Inferior parietal cortex (tissue), 1 donor: ENCODE measurements at regions not wholly inside any gene's neighbourhood (a gene's known extent, or its start where the extent isn't known, plus 50 kb on each side); places are given as distances from the start of the nearest gene placed in this dataset.
"Not testable (repeated sequence)": the region's sequence is repeated elsewhere in the genome, so short reads cannot be mapped to it uniquely, and the experiment has no call there.

Experiments used
- DNase-seq: peaks from one replicate; pipeline ENCODE4 v3.0.0-alpha.2; 2016; ENCODE audit errors: extremely low spot score

DNA sequence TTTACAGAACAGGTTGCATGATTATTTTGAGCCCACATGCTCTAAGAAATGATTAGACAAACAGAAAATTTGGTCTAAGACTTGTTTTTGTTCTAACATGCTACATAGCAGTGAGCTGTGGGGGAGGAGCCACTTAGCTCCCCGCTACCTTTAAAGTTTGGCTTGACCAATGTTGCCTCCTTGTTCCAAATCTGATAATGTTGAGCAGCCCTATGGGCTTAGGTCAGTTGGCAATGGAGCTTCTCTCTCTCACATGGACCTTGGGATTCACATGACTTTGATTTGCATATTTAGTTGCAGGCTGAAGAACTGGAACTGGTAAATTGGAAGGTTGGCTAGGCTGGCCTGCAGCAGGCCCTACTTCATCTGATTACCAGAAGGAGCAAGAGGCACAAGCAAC is 116.4 kb downstream of the EBLN2 start:
- no peak for DNase-seq

DNA sequence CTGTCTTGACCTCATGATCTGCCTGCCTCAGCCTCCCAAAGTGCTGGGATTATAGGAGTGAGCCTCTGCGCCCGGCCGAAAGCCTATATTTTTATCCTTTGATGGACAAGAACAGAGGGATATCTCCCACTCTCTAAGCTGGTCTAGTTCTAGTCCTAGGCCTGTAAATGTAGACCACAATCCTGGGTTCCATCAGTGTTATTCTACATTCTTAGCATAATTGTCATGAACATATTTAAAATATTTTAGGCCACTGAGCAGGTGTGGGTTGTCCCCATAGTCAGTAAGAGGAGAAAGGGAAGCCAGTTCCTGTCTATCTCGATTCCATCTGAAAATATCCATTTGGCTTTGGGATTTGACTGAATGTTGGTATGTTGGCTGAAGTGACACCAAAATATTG is 118.1 kb downstream of the EBLN2 start:
- no peak for DNase-seq

DNA sequence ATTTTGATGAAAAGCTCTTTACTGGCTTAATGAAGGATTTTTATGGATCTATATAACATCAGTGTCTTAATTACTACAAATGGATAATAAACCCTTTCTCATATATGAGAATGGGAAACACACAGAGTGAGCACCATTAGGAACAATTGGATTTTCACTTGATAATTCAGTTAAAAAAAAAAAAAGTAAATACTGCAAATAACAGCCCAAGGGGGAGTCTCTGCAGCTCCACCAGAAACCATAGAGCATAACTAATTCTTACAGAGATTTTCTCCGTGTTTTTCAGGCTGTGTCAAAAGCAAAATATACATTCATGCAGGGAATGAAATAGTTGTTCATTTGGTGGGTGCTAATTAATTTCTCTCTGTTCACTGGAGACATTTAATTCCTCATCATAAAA is 125.3 kb downstream of the EBLN2 start:
- DNase-seq = no peak

DNA sequence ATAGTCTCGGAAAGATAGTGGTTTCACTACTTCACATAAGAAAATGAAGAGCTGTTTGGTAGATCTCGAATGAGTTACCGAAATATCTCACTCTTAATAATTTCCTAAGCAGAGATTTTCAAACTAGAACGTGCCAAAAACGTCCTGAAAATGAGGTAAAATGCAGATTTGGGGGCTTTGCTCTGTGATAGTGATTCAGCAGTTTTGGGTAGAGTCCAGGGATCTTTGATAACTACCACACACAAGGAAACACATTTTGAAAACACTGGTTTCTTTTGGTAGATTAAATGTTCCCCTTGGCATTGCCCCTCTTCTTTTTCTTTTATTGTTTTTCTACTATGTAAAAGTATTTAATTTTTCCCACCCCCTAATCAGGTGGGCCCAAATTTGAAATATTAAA is 125.9 kb downstream of the EBLN2 start:
- no peak for DNase-seq

DNA sequence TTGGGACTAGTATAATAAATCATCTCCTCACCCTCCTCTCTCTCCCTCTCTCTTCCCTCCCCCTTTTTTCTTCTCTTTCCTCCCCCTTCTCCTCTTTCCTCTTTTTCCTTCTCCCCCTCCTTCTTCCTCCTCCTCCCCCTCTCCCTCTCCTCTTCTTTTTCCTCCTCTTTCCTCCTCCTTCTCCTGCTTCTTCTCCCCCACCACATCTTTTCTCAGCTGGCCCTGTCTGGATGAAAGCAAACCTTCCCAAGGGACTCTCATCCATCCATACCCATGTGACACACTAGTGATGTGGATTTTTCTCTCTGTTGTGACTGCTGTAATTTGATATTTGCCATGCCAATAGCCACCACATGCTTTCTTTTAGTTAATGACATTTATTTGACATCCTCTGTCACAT is 127.2 kb downstream of the EBLN2 start:
- no peak for DNase-seq

DNA sequence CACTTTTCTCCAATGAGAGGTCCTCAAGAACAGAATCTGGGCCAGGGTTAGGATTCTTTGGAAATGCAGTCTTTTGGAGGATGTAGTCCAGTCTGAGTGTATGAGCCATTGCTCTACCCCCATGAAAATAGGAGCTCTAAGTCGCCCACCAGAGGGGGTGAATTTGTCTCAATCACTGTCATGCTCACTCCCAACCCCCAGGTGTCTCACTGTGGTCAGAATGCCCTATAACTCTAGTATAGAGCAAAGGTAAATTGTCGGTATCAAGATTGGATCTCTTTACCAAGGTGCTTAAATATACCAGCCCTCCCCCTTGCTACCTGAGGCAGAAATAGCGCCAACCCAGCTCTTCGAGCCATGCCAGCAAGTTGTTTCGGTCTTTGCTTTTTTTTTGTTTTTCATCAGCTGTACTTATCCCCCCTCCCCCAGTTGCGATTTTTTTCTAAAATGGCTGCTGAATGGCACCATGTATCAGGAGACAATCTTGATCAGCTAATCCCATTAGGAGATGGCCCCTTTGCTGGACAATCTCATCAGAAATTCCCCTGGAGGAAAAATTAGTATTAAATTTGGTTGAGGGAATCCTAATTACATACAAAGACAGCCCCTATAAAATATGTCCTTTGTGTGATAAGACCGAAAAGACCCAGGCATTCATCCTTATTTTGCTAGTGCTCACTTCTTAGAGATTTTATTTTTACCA is 130.7 kb downstream of the EBLN2 start:
- DNase-seq = no peak

DNA sequence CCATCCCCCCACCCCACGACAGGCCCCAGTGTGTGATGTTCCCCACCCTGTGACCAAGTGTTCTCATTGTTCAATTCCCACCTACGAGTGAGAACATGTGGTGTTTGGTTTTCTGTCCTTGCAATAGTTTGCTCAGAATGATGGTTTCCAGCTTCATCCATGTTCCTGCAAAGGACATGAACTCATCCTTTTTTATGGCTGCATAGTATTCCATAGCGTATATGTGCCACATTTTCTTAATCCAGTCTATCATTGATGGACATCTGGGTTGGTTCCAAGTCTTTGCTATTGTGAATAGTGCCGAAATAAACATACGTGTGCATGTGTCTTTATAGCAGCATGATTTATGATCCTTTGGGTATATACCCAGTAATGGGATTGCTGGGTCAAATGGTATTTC is 132.5 kb downstream of the EBLN2 start:
- not testable (repeated sequence) for DNase-seq

DNA sequence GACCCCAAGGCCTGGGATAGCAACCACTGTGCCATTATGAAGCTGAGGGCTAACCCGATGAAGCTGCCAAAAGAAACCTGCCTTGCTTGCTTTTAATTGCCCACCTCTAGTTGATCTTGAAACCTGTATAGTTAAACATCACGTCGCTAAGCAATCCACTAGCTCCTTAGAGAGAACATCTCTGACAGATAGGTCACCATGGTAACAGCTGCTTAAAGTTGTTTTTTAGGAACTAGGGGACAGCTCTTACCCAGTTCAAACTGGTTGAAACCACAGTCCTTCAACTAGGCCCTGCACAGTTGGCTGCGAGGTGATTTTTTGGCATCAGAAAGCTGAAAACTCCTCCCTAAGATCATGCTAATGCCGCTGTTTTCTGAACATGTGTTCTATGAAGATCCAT is 135.7 kb downstream of the EBLN2 start:
- DNase-seq = no peak

DNA sequence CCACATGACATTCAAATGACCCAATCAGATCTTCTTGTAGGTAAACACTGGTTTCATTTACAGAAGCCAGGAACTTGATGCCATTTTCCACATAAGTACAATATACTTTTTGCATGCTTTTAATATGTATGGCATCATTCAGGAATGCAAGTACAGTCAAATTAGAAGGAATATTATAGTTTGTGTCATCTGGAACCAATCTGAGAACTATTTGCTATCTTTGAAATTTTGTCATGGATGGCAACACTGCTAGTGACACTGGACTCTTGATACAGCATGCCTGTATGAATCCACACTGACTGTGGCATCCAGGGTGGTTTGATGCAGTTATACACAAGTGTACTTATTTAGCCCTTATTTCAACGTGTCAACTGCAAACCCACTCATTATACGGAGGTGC is 141.6 kb downstream of the EBLN2 start:
- no peak for DNase-seq

DNA sequence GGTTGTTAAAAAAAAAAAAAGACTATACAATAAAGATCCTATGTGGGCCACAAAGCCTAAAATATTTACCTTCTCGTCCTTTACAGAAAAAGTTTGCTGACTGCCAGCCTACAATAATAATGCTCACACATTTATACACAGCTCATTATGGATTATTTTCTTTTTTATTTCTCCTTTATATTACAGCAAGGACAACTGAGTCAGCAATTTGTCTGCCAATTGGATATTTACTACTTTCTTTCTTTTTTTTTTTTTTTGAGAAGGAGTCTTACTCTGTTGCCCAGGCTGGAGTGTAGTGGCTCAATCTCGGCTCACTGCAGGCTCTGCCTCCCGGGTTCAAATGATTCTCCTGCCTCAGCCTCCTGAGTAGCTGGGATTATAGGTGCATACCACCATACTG is 142.2 kb downstream of the EBLN2 start:
- no peak for DNase-seq

DNA sequence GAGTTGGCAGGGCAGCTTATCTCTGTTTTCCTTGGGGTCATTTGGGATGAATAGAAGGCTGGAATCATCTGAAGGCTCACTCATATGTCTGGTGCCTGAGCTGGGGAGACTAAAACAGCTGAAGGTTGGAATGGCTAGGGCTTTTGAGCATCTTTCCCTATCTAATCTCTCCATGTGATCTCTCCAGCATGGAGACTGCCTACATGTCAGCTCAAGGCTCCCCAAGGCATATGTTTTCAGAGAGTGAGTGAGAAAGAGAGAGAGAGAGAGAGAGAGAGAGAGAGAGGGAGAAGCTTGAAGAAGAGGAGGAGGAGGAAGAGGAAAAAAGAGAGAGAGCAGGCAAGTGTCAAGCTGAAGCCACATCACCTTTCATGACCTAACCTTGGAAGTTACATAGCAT is 143.4 kb downstream of the EBLN2 start:
- DNase-seq = no peak

DNA sequence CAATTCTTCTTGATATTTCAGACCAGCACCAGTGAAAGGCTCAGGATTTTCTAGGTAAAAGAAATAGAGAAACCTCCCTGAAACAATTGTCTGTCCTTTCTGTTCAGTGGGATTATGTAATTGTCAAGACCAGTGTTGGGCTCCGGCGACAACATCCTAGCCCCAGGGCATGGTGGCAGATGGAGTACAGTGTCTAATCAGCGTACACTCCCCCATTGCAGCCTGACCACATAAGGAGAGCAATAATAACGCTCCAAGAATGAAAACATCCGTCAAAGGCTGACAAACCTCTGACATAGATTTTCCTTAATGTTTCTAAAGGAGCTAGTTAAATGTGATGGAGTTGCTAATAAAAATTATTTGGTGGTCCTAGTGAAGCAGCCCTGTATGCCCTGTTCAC is 144.6 kb downstream of the EBLN2 start:
- no peak for DNase-seq

DNA sequence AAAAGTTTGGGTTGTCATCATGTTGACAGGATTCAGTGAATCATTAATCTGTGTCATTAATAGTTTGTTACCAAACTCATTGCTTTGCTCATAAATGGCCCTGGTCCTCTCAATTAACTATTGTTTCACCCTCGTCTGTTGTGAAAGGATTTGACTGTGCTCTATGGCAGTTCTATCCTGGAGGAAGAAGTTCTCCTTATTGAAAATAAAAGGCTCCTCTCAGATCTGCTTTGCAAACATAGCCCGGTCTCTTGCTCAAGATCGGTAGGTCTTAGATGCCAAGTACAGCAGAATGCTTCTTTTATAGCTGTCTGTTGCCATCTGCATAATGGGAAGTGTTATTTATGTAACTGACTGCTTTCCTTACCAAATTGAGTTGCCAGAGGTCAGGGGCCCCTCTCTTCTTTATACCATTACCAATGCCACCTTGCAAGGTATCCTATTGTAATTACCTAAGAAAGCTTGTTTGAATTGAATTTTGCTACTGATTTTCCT is 146.5 kb downstream of the EBLN2 start:
- no peak for DNase-seq

DNA sequence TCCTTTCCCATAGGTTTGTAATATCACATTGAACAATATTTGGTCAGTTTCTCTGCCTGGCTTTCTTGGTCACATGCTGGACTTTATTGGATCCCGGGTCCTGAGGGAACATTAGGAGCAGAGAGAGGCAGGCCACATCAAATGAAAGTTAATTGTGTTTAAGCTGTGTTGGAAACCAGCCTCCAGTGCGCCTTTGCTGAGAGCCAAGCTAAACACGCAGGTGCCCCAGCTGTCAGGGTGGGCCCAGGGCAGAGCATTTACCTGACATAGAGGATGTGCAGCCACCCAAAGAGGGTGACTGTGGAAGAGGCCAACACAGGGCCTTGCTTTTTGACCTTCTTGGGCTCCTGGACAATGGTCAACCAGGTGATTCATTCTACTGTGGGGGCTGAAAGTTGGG is 149.3 kb downstream of the EBLN2 start:
- DNase-seq = no peak

DNA sequence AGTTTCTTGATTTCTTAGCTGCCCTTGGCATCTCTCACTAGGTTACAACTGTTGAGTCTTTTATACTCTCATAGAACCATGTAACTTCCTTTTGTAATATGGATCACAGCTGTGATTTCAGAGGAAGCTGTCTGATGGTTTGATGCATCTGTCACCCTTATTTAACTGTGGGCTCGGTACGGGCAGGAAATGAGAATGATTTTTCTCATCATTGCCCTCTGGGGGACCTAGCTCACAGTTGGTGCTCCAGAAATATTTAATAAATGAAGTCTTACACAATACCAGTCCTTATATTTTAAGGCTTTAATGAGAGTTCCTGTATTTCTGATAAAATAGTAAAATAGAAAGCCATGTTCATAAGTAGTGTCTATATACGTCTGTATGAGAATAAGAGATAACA is 151.2 kb downstream of the EBLN2 start:
- no peak for DNase-seq

DNA sequence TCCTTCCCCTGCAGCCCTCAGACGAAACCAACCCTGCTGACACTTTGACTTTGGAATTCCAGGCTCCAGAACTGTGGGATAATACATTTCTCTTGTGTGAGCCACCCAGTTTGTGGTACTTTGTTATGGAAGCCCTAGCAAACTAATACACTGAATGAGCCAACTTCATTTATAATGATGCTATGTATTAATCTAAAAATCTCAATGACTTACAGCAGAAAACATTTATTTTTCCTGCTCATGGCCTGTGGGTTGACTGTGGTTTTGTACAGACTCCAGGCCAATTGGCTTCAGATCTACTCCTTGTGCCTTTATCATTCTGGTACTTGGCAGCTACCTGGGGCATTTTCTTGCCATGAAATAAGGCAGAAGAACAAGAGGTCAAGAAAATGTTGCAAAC is 152.4 kb downstream of the EBLN2 start:
- DNase-seq = no peak

DNA sequence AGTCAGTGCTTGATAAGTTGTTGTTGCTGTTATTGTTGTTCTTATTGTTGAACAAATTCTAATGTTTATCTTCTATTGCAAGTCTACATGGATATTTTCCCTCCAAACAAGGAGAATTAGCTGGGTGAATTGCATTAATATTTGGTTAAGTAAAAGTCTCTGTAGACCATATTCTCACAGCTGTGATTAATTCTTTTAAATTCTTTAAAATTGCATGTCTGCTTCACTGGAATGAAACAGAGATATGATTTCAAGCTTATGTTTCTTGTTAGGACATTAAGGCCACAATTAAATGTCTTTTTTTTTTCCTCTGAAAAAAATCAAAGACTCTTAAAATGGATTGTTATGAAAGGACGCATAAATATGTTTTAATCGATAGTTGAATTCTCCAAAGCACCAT is 153.4 kb downstream of the EBLN2 start:
- DNase-seq = no peak

DNA sequence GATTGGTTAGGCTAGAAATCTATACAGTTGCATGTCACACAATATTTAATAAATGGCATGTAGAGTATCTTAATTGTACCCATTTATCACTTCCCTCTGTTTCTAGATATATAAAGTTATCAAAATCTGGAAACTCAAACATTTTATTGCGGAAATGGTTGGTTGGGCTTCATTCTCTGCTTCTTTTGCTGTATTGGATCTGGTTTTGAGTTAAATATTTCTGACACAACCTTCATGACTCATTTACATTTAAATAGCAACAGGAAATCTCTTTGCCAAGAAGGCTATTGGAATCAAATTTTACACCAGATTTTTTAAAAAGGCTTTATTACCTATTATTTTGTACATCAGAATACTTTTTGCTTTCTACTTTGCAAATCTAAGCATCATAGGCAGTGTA is 153.8 kb downstream of the EBLN2 start:
- no peak for DNase-seq

DNA sequence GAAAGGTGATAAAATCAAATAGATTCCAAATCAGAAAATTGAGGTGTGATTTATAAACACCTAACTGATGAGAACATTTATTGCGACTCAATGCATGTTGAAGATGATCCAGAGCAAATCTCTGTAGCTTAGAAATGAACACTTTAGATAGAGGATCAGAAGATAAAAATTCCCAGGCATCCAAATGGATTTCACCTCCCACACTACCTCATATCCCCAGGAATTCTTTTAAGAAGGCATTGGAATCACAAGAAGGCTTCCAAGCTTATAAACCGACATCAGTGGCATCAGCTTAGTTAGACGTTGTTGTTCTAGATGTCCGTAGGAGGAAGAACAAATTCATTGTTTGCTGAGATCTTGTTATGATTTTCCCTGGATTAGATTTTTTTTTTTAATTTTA is 154.4 kb downstream of the EBLN2 start:
- DNase-seq = no peak

DNA sequence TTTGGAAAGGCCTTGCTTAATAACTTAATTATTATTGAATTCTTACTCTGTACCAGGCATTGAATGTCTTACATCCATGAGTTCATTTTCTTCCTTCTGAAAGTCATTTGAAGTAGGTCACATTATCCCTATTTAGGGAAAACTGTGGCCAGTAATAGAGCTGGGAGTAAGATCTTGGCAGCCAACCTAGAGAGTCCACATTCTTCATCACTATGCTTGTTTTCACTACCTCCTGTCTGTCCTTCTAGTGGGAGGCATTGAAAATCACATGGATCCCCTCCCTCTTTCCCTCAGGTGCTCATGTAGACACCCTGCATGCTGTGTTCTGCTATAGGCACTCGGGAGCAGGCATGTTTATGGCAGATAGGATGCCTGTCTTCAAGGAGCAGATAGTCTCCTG is 154.9 kb downstream of the EBLN2 start:
- DNase-seq = no peak

DNA sequence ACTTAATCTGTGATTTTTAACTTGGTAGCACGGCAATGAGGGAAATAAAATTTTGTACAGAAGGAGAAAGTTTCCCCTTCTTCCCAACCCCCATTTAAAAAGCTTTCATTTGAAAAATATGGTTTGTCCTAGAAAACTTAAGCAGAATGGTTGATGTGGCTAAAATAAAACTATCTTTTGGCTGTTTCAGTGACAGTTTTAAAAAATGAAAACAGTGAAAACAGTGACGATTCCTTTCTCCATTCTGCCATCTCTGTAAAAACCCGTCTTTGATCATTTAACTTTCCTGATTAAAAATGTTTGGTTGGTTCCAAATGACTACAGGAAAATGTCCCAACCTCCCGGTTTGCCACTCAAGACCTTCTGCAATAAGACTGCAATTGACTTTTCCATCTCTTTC is 160.7 kb downstream of the EBLN2 start:
- DNase-seq = no peak

DNA sequence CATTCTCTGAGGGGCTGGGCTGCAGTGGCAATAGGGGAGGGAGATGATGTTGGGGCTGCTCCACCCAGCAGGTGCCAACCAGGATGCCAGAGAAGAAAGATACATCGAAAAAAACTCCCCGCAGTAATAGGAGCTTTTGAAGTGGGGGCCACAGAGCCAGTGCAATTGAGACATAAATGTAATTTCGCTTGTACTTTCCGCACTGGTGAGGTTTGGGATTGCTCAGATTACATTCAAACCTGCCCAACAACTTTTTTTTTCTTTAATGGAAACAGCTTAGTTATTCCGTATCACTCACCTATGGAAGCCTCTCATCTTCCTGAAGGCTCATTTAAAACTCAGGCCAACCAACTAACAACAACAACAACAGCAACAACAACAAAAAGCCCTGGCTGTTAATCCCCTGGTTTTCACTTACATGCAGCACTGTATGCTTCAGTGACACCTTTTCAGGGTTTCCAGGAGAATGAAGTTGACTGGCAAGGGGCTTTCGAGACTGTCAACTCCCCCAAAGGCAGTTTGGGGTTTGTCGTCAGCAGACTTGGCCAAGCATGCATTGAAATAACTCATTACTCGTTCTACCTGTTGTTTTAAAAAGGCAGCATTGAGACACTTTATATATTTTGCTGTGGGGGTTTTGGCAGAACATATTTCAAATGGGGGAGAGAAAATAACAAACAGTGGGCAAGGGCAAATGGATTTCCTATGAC is 163.8 kb downstream of the EBLN2 start:
- no peak for DNase-seq

DNA sequence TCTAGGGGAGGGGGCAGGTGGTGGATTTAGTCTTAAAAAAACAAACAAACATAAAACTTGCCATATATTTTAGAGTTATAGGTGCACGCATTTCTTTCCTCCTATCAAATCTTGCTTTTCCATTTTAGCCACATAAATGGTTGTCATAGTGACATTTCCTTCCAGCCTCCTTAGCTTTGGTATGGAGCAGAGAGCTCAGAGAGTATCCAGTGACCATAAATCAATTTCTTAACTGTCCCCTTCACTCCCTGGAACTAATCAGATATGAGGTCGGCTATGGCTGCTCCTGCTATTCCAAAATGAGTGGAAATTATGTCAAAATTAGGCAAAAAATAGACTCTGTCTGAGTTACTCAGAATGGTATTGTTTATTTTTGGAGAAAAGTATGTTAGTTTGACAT is 164.5 kb downstream of the EBLN2 start:
- no peak for DNase-seq

DNA sequence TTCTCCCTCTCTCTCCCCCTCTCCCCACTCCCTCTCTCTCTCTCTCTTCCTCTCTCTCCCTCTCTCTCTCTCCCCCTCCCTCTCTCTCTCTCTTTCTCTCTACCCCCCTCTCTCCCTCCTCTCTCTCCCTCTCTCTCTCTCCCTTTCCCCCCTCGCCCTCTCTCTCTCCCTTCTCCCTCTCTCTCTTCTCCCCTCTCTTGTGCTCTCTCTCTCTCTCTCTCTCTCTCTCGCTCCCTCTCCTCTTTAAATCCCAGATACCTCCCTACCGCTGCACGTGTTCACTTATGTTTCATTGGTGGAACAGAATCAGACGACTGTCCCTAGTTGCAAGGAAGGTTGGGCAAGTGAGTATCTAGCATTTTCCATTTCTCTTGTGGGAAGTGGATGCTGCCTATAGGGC is 166.5 kb downstream of the EBLN2 start:
- no peak for DNase-seq
